DMS114 treated with DMSO at 0.1 percent for 48 hours (cell line): ENCODE measurements at regions not wholly inside any gene's neighbourhood (a gene's known extent, or its start where the extent isn't known, plus 50 kb on each side); places are given as distances from the start of the nearest gene placed in this dataset.
"Not testable (repeated sequence)": the region's sequence is repeated elsewhere in the genome, so short reads cannot be mapped to it uniquely, and the experiment has no call there.

Experiments used
- DNase-seq: peaks from one replicate; lab custom pipeline; 2025; ENCODE audit not compliant: unreplicated experiment; lab: John Stamatoyannopoulos, UW

DNA sequence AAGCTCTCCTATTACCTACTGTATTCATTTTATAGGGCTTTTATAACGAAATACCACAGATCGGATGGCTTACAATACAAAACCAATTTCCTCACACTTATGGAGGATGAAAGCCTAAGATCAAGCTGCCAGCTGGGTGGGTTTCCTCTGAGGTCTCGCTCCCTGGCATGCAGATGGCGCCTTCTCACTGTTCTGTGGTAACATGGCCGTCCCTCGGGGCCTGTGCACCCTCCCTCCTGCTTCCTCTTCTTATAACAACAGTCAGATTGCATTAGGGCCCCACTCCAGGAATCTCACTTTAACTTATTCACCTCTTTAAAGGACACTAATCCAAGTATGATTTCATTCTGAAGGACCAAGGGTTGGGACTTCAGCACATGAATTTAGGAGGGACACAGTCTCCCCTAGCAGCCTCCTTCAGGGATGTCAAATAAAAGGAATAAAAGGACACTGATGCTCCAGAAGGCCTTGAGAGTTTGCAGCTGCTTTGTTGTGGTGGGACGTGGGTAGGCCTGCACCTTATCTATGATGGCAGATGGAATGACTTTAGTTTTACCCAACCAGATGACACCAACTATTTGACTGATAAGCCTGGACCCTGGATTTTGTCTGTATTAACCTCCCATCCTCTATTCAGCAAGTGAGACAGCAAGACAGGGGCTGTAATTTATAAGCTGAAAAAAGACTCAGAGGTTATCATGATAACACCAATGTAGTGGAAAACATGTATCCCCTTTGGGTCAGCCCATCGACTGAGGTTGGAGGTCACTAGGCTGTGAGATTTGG lies 455.3 kb downstream of the TMEM121 start:
- not testable (repeated sequence) for DNase-seq

- DNase-seq = no peak
Observed at GRCh38 chr14:105982664-105983063, 456.3 kb downstream of the TMEM121 start.

DNA sequence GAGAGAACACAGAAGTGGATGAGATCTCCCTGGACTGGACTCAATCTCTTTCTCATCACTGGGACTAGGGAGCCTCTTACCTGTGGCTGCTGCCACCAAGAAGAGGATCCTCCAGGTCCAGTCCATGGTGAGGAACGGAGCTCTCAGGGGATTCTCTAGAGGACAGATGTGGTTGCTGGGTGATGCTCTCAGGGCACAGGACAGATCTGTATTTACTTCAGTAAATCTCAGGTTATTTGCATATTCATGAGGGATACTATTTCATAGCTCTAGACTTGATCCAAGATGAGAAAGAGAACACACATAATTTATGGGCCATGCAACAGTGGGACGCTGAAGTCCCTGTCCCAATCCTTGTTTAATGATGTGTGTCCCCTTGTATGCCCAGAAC lies 460.5 kb downstream of the TMEM121 start:
- no peak for DNase-seq

DNA sequence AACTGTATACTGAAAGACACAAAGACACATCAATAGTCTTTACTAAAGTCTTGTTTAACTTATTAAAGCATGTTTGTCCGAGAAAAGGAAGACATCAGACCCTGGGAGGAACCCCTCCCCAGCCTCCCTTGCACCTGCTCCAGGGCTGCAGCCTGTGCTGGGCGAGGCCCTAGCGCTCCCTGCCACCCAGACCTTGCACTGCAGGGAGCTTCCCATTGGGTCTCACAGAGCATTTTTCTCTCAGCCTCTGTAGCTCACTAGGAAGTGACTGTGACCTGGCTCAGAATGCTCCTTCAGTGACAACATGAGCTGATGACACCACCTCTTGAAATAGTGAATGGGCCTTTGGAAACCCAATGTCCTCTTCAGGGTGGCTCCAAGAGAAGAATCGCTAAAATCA lies 461.2 kb downstream of the TMEM121 start:
- no peak for DNase-seq

DNA sequence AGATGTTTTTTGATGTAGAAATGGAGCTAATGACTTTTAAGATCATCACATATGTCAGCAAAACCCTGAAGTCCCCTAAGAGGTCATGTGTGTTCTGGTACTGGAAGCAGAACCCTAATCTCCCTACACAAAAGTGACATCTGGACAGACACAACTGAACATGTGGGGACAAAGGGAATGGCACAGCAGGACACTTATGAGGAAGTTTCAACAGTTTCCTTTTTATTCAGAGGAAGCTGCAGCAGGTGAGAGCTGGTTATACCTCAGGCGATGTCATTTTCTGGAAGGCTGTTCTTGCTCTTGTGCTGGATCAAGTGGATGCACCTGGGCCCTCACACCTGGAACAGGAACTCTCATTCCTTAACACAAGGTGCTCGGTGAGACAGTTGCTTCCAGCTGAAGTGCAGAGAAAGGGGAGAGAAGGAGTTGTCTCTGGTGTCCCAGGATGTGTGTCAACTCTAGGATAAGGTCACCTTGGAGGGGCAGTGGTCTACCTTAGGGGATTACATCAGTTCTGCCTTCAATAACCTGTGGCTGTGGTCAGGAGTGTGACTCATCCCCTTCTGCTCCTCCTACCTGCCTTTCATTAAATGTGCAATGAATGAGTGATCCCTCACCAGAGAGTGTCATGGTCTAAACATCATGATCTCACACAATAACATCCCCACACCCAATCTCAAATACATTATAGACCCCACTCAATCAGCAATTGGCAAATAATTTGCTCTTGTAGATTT lies 463.4 kb downstream of the TMEM121 start:
- DNase-seq = no peak

- DNase-seq = not testable (repeated sequence)
Observed at GRCh38 chr14:105991677-105992076, 465.3 kb downstream of the TMEM121 start.

GRCh38 chr14:105993814-105994213 lies 467.4 kb downstream of the TMEM121 start:
- no peak for DNase-seq

GRCh38 chr14:105995011-105995710 lies 468.8 kb downstream of the TMEM121 start:
- not testable (repeated sequence) for DNase-seq

GRCh38 chr14:105998597-105998996 lies 472.2 kb downstream of the TMEM121 start:
- DNase-seq = not testable (repeated sequence)

GRCh38 chr14:105999361-106000028 lies 473.1 kb downstream of the TMEM121 start:
- no peak for DNase-seq

DNA sequence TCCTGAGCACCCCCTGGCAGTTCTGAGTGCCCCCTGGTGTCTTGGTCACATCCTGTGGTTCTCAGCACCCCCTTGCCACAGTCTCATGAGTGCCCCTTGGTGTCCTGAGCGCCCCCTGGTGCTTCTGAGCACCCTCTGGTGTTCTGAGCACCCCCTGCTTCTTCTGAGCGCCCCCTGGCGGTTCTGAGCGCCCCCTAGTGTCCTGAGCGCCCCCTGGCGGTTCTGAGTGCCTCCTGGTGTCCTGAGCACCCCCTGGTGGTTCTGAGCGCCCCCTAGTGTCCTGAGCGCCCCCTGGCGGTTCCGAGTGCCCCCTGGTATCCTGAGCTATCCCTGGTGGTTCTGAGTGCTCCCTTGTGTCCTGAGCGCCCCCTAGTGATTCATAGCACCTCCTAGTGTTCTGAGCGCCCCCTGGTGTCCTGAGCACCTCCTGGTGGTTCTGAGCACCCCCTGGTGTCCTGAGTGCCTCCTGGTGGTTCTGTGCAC lies 473.7 kb downstream of the TMEM121 start:
- DNase-seq = not testable (repeated sequence)

- not testable (repeated sequence) for DNase-seq
Observed at GRCh38 chr14:106001277-106001676, 474.9 kb downstream of the TMEM121 start.

DNA sequence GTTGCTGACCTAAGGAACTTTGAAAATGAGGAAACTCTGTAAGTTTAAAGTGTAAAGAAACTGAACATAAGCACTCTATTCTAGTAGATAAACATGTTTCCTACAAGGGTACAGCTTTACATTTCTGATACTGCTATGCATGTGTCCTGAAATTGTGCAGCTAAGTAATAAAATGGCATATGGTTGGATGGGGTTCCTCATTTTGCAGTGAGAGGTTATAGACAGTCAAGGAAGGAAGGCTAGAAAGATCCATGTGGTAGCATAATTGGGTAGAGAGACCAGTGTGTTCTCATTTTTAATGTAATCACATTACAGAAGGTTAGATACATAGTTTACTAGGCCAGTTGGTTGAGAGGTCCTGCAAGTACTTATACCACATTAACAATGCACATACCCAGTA lies 477.0 kb downstream of the TMEM121 start:
- no peak for DNase-seq

- DNase-seq = not testable (repeated sequence)
Observed at GRCh38 chr14:106004937-106005795, 478.8 kb downstream of the TMEM121 start.

DNA sequence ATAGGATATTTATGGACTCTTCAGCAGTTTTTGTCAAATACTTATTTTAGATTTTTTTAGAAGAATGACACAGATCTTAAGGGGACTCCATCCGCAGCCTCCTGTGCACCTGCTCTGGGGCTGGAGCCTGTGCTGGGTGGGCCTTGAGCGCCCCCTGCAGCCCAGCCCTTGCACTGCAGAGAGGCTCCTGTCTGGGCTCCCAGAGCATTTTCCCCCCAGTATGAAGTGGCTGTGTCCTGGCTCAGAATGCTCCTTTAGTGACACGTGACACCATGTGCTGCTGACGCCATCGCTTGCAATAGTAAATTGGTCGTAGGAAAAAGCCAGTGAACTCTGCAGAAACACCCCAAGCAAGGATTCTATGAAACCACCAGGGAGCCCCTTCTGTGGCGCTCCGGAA lies 479.7 kb downstream of the TMEM121 start:
- DNase-seq = not testable (repeated sequence)

DNA sequence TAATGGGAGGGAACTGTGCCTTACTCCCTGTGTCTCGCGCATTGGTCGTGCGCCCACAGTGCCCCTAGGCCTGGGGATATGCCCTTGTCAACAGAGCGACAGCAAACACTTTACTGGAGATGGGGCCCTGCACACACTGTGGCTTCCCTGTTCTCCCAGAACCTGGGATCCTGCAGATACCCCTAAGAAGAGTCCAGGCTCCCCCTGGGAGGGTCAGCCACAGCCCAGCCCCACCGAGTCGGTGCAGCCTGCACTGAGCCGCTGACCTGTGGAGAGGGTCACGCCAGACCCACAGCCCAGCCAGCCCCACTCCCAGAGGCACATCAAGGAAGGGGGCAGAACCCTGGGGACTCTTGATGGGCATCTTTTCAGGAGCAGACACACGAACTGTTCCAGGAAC lies 480.3 kb downstream of the TMEM121 start:
- DNase-seq = not testable (repeated sequence)

- no peak for DNase-seq
Observed at GRCh38 chr14:106010783-106011182, 484.4 kb downstream of the TMEM121 start.

DNA sequence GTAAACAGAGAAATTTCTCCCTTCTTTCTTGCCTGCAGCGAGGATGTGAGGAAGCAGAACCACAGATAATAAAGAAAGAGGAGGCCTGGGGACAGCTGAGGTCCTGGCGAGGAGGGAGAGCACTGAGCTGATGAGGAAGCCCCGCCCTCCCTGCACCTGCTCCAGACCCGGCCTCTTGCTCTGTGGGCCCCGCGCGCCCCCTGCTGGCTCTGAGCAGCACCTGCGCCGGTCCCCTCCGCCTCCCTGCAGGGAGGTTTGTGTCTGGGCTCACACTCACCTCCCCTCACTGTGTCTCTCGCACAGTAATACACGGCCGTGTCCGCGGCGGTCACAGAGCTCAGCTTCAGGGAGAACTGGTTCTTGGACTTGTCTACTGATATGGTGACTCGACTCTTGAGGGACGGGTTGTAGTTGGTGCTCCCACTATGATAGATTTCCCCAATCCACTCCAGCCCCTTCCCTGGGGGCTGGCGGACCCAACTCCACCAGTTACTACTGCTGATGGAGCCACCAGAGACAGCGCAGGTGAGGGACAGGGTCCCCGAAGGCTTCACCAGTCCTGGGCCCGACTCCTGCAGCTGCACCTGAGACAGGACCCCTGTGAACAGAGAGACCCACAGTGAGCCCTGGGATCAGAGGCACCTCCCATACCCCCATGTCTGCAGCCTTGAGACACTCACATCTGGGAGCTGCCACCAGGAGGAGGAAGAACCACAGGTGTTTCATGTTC lies 485.4 kb downstream of the TMEM121 start:
- DNase-seq = not testable (repeated sequence)

DNA sequence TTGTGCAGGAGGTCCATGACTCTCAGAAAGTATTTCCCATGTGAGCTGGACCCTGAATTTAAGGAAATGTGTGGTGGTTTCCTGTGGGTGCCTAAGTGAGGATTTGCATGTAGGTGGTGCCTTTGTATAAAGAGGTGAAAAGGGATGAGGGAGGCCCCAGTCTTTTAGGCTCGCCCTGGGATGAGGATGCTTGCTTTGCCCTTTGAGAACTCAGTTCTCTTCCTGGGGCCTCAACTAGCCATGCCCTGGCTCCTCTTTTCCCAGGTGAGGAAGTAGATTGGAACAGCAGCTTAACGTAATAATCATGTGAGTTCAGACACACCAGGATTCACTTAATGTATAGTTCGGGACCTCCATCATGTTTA lies 486.0 kb downstream of the TMEM121 start:
- DNase-seq = not testable (repeated sequence)
